Renal cortical epithelial cell (primary cell): ENCODE measurements at regions not wholly inside any gene's neighbourhood (a gene's known extent, or its start where the extent isn't known, plus 50 kb on each side); places are given as distances from the start of the nearest gene placed in this dataset.
"Not testable (repeated sequence)": the region's sequence is repeated elsewhere in the genome, so short reads cannot be mapped to it uniquely, and the experiment has no call there.

Source experiments
- DNase-seq: peaks from one replicate; pipeline ENCODE4 v3.0.0-alpha.2; 2011; ENCODE audit warnings: low read depth

GRCh38 chr1:228668553-228669241 lies 66.6 kb upstream of the RHOU start:
- no peak for DNase-seq

DNA sequence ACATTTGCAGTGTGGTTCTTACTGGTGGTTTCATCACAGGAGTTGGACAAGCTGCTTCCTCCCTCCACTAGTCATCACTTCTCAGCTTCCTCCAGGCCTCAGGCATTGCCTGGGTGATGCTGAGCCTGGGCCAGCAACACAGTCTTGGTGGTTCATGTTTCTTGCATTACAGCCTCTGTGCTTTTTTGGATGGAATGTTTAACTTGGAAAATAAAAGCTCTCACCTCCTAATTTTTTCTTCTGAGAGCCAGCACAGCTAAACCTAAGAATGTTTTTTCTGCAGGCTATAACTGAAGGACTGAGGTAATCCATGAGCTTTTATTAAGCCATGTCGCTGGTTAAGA lies 66.1 kb upstream of the RHOU start:
- DNase-seq: no peak

DNA sequence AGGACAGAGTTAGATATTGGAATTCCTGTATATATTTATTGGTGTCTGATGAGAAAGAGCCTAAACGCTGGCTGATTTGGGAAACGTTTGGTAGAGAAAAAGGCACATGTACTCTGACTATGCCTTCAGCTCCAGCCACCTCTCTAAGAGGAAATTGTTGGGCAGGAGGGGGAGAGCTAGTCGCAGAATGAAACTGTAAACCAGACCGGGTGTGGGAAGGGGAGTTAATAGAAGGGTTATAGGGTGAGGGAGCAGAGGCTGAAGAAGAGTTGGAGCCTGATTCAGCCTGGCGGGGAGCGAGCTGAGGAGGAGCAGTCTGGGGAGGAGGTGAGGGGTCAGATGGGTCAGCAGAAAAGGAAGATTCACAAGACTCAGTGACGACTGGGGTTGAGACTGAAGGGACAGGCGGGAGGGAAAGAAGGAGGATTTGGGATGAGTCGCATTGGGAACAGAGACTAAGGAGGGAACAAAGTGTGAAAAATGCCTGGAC lies 54.2 kb upstream of the RHOU start:
- not testable (repeated sequence) for DNase-seq

DNA sequence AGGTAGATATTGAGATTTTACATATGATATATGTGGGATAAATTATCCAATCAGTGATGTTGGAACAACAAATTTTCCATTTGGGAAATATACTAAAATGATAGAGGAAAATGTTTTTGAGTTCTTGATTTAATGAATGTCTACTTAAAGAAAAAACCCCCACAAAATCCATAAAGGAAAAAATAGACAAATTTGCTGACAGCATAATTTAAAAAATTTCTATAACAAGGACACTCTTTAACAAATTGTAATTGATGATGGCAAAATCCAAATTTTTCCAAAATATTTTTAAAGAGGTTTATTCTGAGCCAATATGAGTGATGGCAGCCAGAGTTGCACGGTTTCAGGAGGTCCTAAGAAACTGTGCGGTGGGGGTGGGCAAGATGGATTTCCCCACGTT lies 51.9 kb upstream of the RHOU start:
- no peak for DNase-seq

GRCh38 chr1:228684607-228685006 lies 50.7 kb upstream of the RHOU start:
- DNase-seq: no peak

GRCh38 chr1:228685081-228685660 lies 50.1 kb upstream of the RHOU start:
- DNase-seq: no peak
